GM23248 (cell line): ENCODE measurements at regions not wholly inside any gene's neighbourhood (a gene's known extent, or its start where the extent isn't known, plus 50 kb on each side); places are given as distances from the start of the nearest gene placed in this dataset.

Experiments used
- EZH2 ChIP-seq: fragments of 200-600 bp; sonication (generic); IDR thresholded peaks from 2 replicates; pipeline ENCODE4 v1.6.1; 2018; ENCODE audit warnings: antibody characterized with exemption, mild to moderate bottlenecking; ENCODE audit not compliant: insufficient read depth, poor library complexity, severe bottlenecking
- EZH2phosphoT487 ChIP-seq: fragments of 200-600 bp; sonication (generic); IDR thresholded peaks from 2 replicates; pipeline ENCODE4 v1.6.1; 2018; ENCODE audit warnings: antibody characterized with exemption, moderate library complexity, mild to moderate bottlenecking, low read depth; ENCODE audit not compliant: insufficient read depth

GRCh38 chr5:108564441-108564840, 182.5 kb upstream of the FBXL17 start:
- TF ChIP-seq EZH2 (no peak), EZH2phosphoT487 (no peak)
